ENCODE measurements at regions not wholly inside any gene's neighbourhood (a gene's known extent, or its start where the extent isn't known, plus 50 kb on each side); places are given as distances from the start of the nearest gene placed in this dataset.

GRCh38 chr1:103348136-103348535 lies 177.4 kb upstream of the RNPC3 start:
- Histone ChIP-seq H2AFZ (ENCODE audit: low read length) (no peak overlapping the region), H3K9me3 (ENCODE audit: insufficient read depth, low read depth, low read length) (no peaks in the 10 kb centered on the region), H3K4me2 (ENCODE audit: low read depth, low read length, poor library complexity, severe bottlenecking) (no peak overlapping the region), H3K4me1 (ENCODE audit: insufficient read depth, low read length, poor library complexity, severe bottlenecking) (no peaks in the 10 kb centered on the region), H3K79me2 (ENCODE audit: insufficient read depth, low read length) (no peaks in the 10 kb centered on the region), H3K36me3 (ENCODE audit: insufficient read depth, low read length) (no peaks in the 10 kb centered on the region), H3K4me3 (ENCODE audit: low read length, poor library complexity, severe bottlenecking) (no peak overlapping the region), H4K20me1 (ENCODE audit: insufficient read depth, low read length, poor library complexity, severe bottlenecking) (no peaks in the 10 kb centered on the region), H3K9me2 (replicated peaks; ENCODE audit: low read depth, low read length) (no peaks in the 10 kb centered on the region), H3F3A (ENCODE audit: low read depth) (no peaks in the 10 kb centered on the region), H3K27me3 (ENCODE audit: insufficient read depth, low read length, poor library complexity, severe bottlenecking) (no peaks in the 10 kb centered on the region), H3K9ac (ENCODE audit: low read depth, low read length, poor library complexity, severe bottlenecking) (no peak overlapping the region)
- TF ChIP-seq EZH2phosphoT487 (IDR thresholded peaks at IDR 0.05; ENCODE audit: borderline replicate concordance) (no peak), CTCF (conservative IDR thresholded peaks at IDR 0.05; ENCODE audit: low read length) (no peak)

- H4K20me1 ChIP-seq (ENCODE audit: insufficient read depth, low read length, poor library complexity, severe bottlenecking): no peaks in the 10 kb centered on the region
- no peak overlapping the region for H2AFZ ChIP-seq (ENCODE audit: low read length)
- H3K9me3 ChIP-seq (ENCODE audit: insufficient read depth, low read depth, low read length): no peaks in the 10 kb centered on the region
- no peak for TF ChIP-seq CTCF (conservative IDR thresholded peaks at IDR 0.05; ENCODE audit: low read length)
- no peak for TF ChIP-seq EZH2phosphoT487 (IDR thresholded peaks at IDR 0.05; ENCODE audit: borderline replicate concordance)
- H3K9ac ChIP-seq (ENCODE audit: low read depth, low read length, poor library complexity, severe bottlenecking): no peak overlapping the region
- H3F3A ChIP-seq (ENCODE audit: low read depth): no peaks in the 10 kb centered on the region
- no peaks in the 10 kb centered on the region for H3K36me3 ChIP-seq (ENCODE audit: insufficient read depth, low read length)
- H3K4me3 ChIP-seq (ENCODE audit: low read length, poor library complexity, severe bottlenecking): no peak overlapping the region
- no peaks in the 10 kb centered on the region for H3K9me2 ChIP-seq (replicated peaks; ENCODE audit: low read depth, low read length)
- H3K79me2 ChIP-seq (ENCODE audit: insufficient read depth, low read length): no peaks in the 10 kb centered on the region
- H3K4me2 ChIP-seq (ENCODE audit: low read depth, low read length, poor library complexity, severe bottlenecking): no peak overlapping the region
- H3K4me1 ChIP-seq (ENCODE audit: insufficient read depth, low read length, poor library complexity, severe bottlenecking): no peaks in the 10 kb centered on the region
- H3K27me3 ChIP-seq (ENCODE audit: insufficient read depth, low read length, poor library complexity, severe bottlenecking): no peaks in the 10 kb centered on the region
These were observed 180.6 kb upstream of the RNPC3 start for GRCh38 chr1:103344930-103345329.

- H3K4me3 ChIP-seq (ENCODE audit: low read length, poor library complexity, severe bottlenecking): no peak overlapping the region
- no peaks in the 10 kb centered on the region for H3K27me3 ChIP-seq (ENCODE audit: insufficient read depth, low read length, poor library complexity, severe bottlenecking)
- no peaks in the 10 kb centered on the region for H4K20me1 ChIP-seq (ENCODE audit: insufficient read depth, low read length, poor library complexity, severe bottlenecking)
- H3K9me2 ChIP-seq (replicated peaks; ENCODE audit: low read depth, low read length): no peaks in the 10 kb centered on the region
- TF ChIP-seq CTCF (conservative IDR thresholded peaks at IDR 0.05; ENCODE audit: low read length) (no peak), EZH2phosphoT487 (IDR thresholded peaks at IDR 0.05; ENCODE audit: borderline replicate concordance) (no peak)
- H3K36me3 ChIP-seq (ENCODE audit: insufficient read depth, low read length): no peaks in the 10 kb centered on the region
- H3K4me1 ChIP-seq (ENCODE audit: insufficient read depth, low read length, poor library complexity, severe bottlenecking): no peaks in the 10 kb centered on the region
- H3K4me2 ChIP-seq (ENCODE audit: low read depth, low read length, poor library complexity, severe bottlenecking): no peak overlapping the region
- H3K9me3 ChIP-seq (ENCODE audit: insufficient read depth, low read depth, low read length): no peaks in the 10 kb centered on the region
- no peak overlapping the region for H3K9ac ChIP-seq (ENCODE audit: low read depth, low read length, poor library complexity, severe bottlenecking)
- no peaks in the 10 kb centered on the region for H3F3A ChIP-seq (ENCODE audit: low read depth)
- H3K79me2 ChIP-seq (ENCODE audit: insufficient read depth, low read length): no peaks in the 10 kb centered on the region
- H2AFZ ChIP-seq (ENCODE audit: low read length): no peak overlapping the region
These were observed 184.1 kb upstream of the RNPC3 start for GRCh38 chr1:103341377-103341880.
